ENCODE measurements at regions not wholly inside any gene's neighbourhood (a gene's known extent, or its start where the extent isn't known, plus 50 kb on each side); places are given as distances from the start of the nearest gene placed in this dataset.

DNA sequence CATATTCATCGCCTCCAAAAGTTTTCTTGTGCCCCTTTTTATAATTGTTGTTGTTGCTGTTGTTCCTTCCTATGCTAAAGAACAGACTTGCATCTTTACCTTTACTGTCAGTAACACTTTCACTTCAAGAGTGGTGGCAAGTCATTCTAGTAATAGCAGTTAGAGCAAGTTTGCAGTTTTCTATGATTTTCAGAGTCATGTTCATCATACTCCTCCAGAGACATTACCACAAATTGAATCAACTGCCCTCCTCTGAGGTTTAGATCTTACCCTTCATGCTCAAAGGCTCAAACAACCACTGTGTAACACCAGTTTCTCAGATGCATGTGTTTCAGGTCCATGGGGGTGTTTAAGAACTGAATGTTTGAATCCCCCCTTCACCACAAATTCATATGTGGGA, 763.4 kb downstream of the LRFN5 start:
- no peak for DNase-seq
- Histone ChIP-seq H3K36me3 (no peaks in the 10 kb centered on the region), H3K27me3 (no peaks in the 10 kb centered on the region), H3K4me1 (no peaks in the 10 kb centered on the region), H3K4me3 (replicated peaks in 1 of 3) (no peak overlapping the region), H3K27ac (no peak overlapping the region), H3K9me3 (no peaks in the 10 kb centered on the region)
- WGBS, 2 donors, result 46 to 96% methylated on average over 1 of the region's 1 CpG
- TF ChIP-seq, protein P1, sequence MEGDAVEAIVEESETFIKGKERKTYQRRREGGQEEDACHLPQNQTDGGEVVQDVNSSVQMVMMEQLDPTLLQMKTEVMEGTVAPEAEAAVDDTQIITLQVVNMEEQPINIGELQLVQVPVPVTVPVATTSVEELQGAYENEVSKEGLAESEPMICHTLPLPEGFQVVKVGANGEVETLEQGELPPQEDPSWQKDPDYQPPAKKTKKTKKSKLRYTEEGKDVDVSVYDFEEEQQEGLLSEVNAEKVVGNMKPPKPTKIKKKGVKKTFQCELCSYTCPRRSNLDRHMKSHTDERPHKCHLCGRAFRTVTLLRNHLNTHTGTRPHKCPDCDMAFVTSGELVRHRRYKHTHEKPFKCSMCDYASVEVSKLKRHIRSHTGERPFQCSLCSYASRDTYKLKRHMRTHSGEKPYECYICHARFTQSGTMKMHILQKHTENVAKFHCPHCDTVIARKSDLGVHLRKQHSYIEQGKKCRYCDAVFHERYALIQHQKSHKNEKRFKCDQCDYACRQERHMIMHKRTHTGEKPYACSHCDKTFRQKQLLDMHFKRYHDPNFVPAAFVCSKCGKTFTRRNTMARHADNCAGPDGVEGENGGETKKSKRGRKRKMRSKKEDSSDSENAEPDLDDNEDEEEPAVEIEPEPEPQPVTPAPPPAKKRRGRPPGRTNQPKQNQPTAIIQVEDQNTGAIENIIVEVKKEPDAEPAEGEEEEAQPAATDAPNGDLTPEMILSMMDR (IDR thresholded peaks at IDR 0.05), result no peak
- no peak for TF ChIP-seq POLR2A (IDR thresholded peaks at IDR 0.05)
- intact Hi-C loops (cut with DNase I), result no loop called here

DNA sequence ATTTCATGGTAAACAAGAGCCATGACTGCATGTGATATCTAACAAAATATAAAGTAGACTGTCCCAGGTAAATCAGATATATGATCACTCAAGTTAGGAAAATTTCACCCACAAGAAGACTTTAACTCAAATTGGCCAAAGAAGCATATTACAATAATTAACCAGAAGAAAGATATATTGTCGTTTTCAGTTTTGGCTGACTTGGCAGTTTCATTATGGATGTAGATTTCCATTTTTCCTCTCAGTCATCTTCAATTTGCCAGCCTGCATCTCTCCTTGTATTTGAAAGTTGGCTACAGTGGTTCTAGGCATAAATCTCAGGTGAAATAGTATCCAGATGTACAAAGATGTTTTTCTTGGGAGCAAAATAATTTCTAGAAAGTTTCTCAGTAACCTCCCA, 761.6 kb downstream of the LRFN5 start:
- 76 to 90% methylated on average over 1 of the region's 1 CpG for WGBS, 2 donors
- no peak overlapping the region for H3K27ac ChIP-seq

DNA sequence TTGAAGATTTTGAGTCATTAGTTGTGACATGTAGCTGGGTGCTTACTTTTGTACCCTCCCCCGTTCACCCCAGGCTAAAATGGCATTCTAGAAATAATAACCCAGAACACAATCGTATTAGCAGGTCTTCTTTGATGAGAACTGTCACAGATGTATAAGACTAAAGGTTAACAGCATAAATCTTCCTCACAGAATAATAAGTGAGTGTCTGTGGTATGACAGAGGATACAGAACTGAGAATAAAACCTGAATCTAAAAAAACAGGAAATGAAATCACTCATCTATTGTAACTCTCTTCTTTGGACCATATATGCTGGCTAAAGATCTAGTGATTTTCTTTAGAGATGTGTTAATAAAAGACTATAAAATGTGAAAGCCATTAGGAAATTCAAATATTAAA, 746.6 kb downstream of the LRFN5 start:
- Histone ChIP-seq H3K4me1 (no peaks in the 10 kb centered on the region), H3K27ac (no peak overlapping the region), H3K36me3 (no peaks in the 10 kb centered on the region), H3K27me3 (no peaks in the 10 kb centered on the region), H3K4me3 (replicated peaks in 1 of 3) (no peak overlapping the region), H3K9me3 (no peaks in the 10 kb centered on the region)
- DNase-seq, result no peak
- 76 to 77% methylated on average over 2 of the region's 2 CpGs for WGBS, 2 donors
- intact Hi-C loops (cut with DNase I), result no loop called here
- TF ChIP-seq, protein P1 (IDR thresholded peaks at IDR 0.05), result no peak
- TF ChIP-seq POLR2A (IDR thresholded peaks at IDR 0.05), result no peak

More for the DNA sequence above, 761.6 kb downstream of the LRFN5 start:
- no peak for DNase-seq
- Histone ChIP-seq H3K36me3 (no peaks in the 10 kb centered on the region), H3K27me3 (no peaks in the 10 kb centered on the region), H3K4me1 (no peaks in the 10 kb centered on the region), H3K9me3 (no peaks in the 10 kb centered on the region), H3K4me3 (replicated peaks in 1 of 3) (no peak overlapping the region)
- TF ChIP-seq, protein P1 (IDR thresholded peaks at IDR 0.05), result no peak
- no peak for TF ChIP-seq POLR2A (IDR thresholded peaks at IDR 0.05)
- intact Hi-C loops (cut with DNase I), result no loop called here

DNA sequence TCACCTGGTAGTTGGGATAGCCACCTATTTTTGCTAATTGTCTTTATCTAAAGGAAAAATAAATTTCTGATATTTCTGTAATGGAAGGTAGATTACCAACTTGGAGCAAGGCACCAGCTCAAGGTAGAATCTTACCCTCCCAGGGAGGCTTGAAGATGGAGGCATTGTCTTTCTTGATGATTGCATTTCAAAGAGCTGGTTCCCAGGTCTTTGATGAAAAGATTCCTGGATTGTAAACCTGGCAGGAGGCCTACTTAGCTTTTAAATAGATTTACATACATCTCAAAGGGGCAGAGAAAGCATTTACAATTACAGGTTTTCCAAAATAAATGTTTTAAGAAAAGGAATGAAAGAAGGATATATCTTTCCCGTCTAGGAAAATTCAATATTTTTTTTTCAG, 729.2 kb downstream of the LRFN5 start:
- no peak for DNase-seq
- WGBS, 2 donors, result 21 to 42% methylated on average over 1 of the region's 1 CpG
- Histone ChIP-seq H3K27ac (no peak overlapping the region), H3K4me3 (replicated peaks in 1 of 3) (no peak overlapping the region), H3K9me3 (no peaks in the 10 kb centered on the region), H3K36me3 (no peaks in the 10 kb centered on the region), H3K27me3 (no peaks in the 10 kb centered on the region), H3K4me1 (no peaks in the 10 kb centered on the region)
- no peak for TF ChIP-seq POLR2A (IDR thresholded peaks at IDR 0.05)
- TF ChIP-seq, protein P1 (IDR thresholded peaks at IDR 0.05), result no peak
- intact Hi-C loops (cut with DNase I), result no loop called here

DNA sequence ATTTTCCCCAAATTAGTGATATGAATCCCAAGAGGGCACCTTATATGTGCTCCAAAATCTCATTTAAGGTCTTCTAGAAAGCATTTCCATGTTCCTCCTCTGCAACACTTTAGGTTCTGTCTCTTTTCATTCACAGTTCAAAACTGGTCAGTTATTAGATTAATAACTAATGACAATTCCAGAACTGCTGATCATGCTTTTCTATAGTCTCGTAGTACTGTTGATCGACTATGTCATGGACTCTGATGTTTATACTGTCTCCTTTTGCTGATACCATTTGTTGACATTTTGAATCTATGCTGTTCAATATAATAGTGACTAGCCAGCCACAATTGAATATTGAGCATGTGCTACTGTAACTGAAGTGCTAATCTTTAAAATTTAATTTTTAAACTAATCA, 728.3 kb downstream of the LRFN5 start:
- no peak for DNase-seq
- H3K4me1 ChIP-seq, result no peaks in the 10 kb centered on the region
- no peaks in the 10 kb centered on the region for H3K9me3 ChIP-seq
- no peak for TF ChIP-seq POLR2A (IDR thresholded peaks at IDR 0.05)
- TF ChIP-seq, protein P1 (IDR thresholded peaks at IDR 0.05), result no peak
- no peak overlapping the region for H3K27ac ChIP-seq
- no peaks in the 10 kb centered on the region for H3K27me3 ChIP-seq
- H3K4me3 ChIP-seq (replicated peaks in 1 of 3), result no peak overlapping the region
- 89 to 92% methylated on average over 2 of the region's 2 CpGs for WGBS, 2 donors
- intact Hi-C loops (cut with DNase I), result no loop called here
- H3K36me3 ChIP-seq, result no peaks in the 10 kb centered on the region

All from thyroid gland (tissue), 4 donors.